SK-N-SH (cell line): ENCODE measurements at regions not wholly inside any gene's neighbourhood (a gene's known extent, or its start where the extent isn't known, plus 50 kb on each side); places are given as distances from the start of the nearest gene placed in this dataset.
A peak's percentile ranks its signal among the peaks of the same experiment; 100 is the strongest.

Source experiments
- CTCF ChIA-PET: fragments of 300-600, 350-600 bp; formaldehyde crosslinking; extraction: SDS; loops from one replicate; lab custom pipeline; 2021; lab: Yijun Ruan, JAX
- POLR2A ChIA-PET: fragments of 350-600 bp; sonication (Branson Sonifier 250); formaldehyde crosslinking; extraction: SDS; loops from one replicate; lab custom pipeline; 2020; ENCODE audit warnings: antibody characterized with exemption, inconsistent platforms; lab: Yijun Ruan, JAX
- DNase-seq: peaks from one replicate; pipeline ENCODE4 v3.0.0; 2012
- H2AFZ ChIP-seq: fragments of 200-600 bp; sonication (generic); 2 replicates; pipeline ENCODE4 v1.8.1; 2016; ENCODE audit warnings: antibody characterized with exemption, mild to moderate bottlenecking, low read depth
- H3F3A ChIP-seq: fragments of 200-600 bp; sonication (generic); replicated peaks from 2 replicates; pipeline ENCODE3; 2016; ENCODE audit warnings: antibody characterized with exemption, mild to moderate bottlenecking; ENCODE audit not compliant: insufficient read depth
- H3K27ac ChIP-seq, 2 experiments: fragments of 200-500 bp in 1 of 2; fragments of 200-600 bp in 1 of 2; sonication (Bioruptor generic) in 1 of 2; sonication (generic), shearing (Covaris generic) in 1 of 2; 2 replicates each; pipeline versions ENCODE4 v1.5.1 to v1.6.1; 2014 to 2016; ENCODE audit warnings: low read depth in 2 of 2, inconsistent platforms in 1 of 2, low read length in 1 of 2, mild to moderate bottlenecking in 1 of 2, mixed read lengths in 1 of 2
- H3K27me3 ChIP-seq: fragments of 200-600 bp; sonication (generic), shearing (Covaris generic); 2 replicates; pipeline ENCODE4 v1.6.1; 2016; ENCODE audit warnings: mixed run types; ENCODE audit not compliant: insufficient read depth
- H3K36me3 ChIP-seq, 2 experiments: fragments of 200-500 bp in 1 of 2; fragments of 200-600 bp in 1 of 2; sonication (Bioruptor generic) in 1 of 2; sonication (generic) in 1 of 2; replicated peaks in 1 of 2; 2 replicates each; pipeline versions ENCODE3 to v1.5.1; 2014 to 2016; ENCODE audit warnings: low read length in 1 of 2, mild to moderate bottlenecking in 1 of 2; ENCODE audit not compliant: insufficient read depth in 2 of 2, control insufficient read depth in 1 of 2
- H3K4me1 ChIP-seq, 2 experiments: fragments of 200-500 bp in 1 of 2; fragments of 200-600 bp in 1 of 2; sonication (Bioruptor generic) in 1 of 2; sonication (generic), shearing (Covaris generic) in 1 of 2; 2 replicates each; pipeline versions ENCODE4 v1.5.1 to v1.6.1; 2014 to 2016; ENCODE audit warnings: low read depth in 1 of 2, low read length in 1 of 2, mixed run types in 1 of 2; ENCODE audit not compliant: insufficient read depth in 2 of 2, control insufficient read depth in 1 of 2
- H3K4me2 ChIP-seq: fragments of 200-600 bp; sonication (generic), shearing (Covaris generic); 2 replicates; pipeline ENCODE4 v1.6.1; 2017; ENCODE audit warnings: mixed run types
- H3K4me3 ChIP-seq, 2 experiments: fragments of 200-500 bp in 1 of 2; fragments of 200-600 bp in 1 of 2; sonication (Bioruptor generic) in 1 of 2; sonication (generic), shearing (Covaris generic) in 1 of 2; 2 replicates each; pipeline versions ENCODE4 v1.5.1 to v1.8.1; 2014 to 2016; ENCODE audit warnings: low read depth in 2 of 2, inconsistent platforms in 1 of 2, low read length in 1 of 2, mild to moderate bottlenecking in 1 of 2, mixed read lengths in 1 of 2, moderate library complexity in 1 of 2
- H3K79me2 ChIP-seq: fragments of 200-600 bp; sonication (generic); 2 replicates; pipeline ENCODE4 v1.8.1; 2017; ENCODE audit warnings: mild to moderate bottlenecking; ENCODE audit not compliant: insufficient read depth
- H3K9ac ChIP-seq: fragments of 200-600 bp; sonication (generic); 2 replicates; pipeline ENCODE4 v1.6.1; 2017; ENCODE audit warnings: mixed run types
- H3K9me2 ChIP-seq: fragments of 200-600 bp; sonication (generic); 2 replicates; pipeline ENCODE4 v1.6.1; 2017; ENCODE audit warnings: mixed run types
- H3K9me3 ChIP-seq: fragments of 200-600 bp; sonication (generic); 2 replicates; pipeline ENCODE4 v1.6.1; 2017; ENCODE audit warnings: mixed run types, mild to moderate bottlenecking, moderate library complexity
- H4K20me1 ChIP-seq: fragments of 200-600 bp; sonication (generic); 2 replicates; pipeline ENCODE4 v1.6.1; 2017; ENCODE audit warnings: mild to moderate bottlenecking, mixed run types; ENCODE audit not compliant: insufficient read depth
- CHD2 ChIP-seq: fragments of 150-350 bp; IDR thresholded peaks from 2 replicates; pipeline ENCODE4 v1.6.1; 2018; ENCODE audit warnings: low read length; ENCODE audit not compliant: partially characterized antibody
- ELF1 ChIP-seq: IDR thresholded peaks from 2 replicates; pipeline ENCODE4 v1.4.0; 2012
- EP300 ChIP-seq, 2 experiments: IDR thresholded peaks; 2 replicates each; pipeline versions ENCODE4 v1.4.0 to v1.6.1; 2012; ENCODE audit warnings: borderline replicate concordance in 1 of 2, low read depth in 1 of 2, low read length in 1 of 2
- EZH2phosphoT487 ChIP-seq: fragments of 200-600 bp; sonication (generic); IDR thresholded peaks from 2 replicates; pipeline ENCODE4 v1.6.1; 2017; ENCODE audit warnings: low read depth, mixed run types, mild to moderate bottlenecking, antibody characterized with exemption, moderate library complexity, borderline replicate concordance
- FOSL2 ChIP-seq: IDR thresholded peaks from 2 replicates; pipeline ENCODE4 v1.4.0; 2012; ENCODE audit warnings: low read depth, mild to moderate bottlenecking, moderate library complexity, borderline replicate concordance
- FOXJ3 ChIP-seq: sonication (generic); formaldehyde crosslinking; IDR thresholded peaks from 2 replicates; pipeline ENCODE4 v1.5.1; 2020; ENCODE audit warnings: mild to moderate bottlenecking, missing genetic modification reagents
- FOXM1 ChIP-seq: IDR thresholded peaks from 2 replicates; pipeline ENCODE4 v1.4.0; 2012; ENCODE audit warnings: low read depth, mild to moderate bottlenecking
- GABPA ChIP-seq: IDR thresholded peaks from 2 replicates; pipeline ENCODE4 v1.4.0; 2012; ENCODE audit warnings: low read depth, mild to moderate bottlenecking
- GATA2 ChIP-seq: sonication (generic); formaldehyde crosslinking; IDR thresholded peaks from 2 replicates; pipeline ENCODE4 v1.5.0; 2020; ENCODE audit warnings: mild to moderate bottlenecking, missing genetic modification reagents
- IRF3 ChIP-seq: fragments of 150-350 bp; IDR thresholded peaks from 2 replicates; pipeline ENCODE4 v1.6.1; 2016; ENCODE audit warnings: mild to moderate bottlenecking, low read depth, low read length
- JUND ChIP-seq: IDR thresholded peaks from 2 replicates; pipeline ENCODE4 v1.4.0; 2012
- MXI1 ChIP-seq: IDR thresholded peaks from 2 replicates; pipeline ENCODE4 v1.6.1; 2012; ENCODE audit warnings: mild to moderate bottlenecking, low read depth, low read length, improper control_type of control experiment
- NFIC ChIP-seq: IDR thresholded peaks from 2 replicates; pipeline ENCODE4 v1.4.0; 2012; ENCODE audit warnings: borderline replicate concordance
- NRF1 ChIP-seq: IDR thresholded peaks from 2 replicates; pipeline ENCODE4 v1.6.1; 2012; ENCODE audit warnings: low read depth, mild to moderate bottlenecking, low read length
- PBX3 ChIP-seq: IDR thresholded peaks from 2 replicates; pipeline ENCODE4; 2012
- RAD21 ChIP-seq: IDR thresholded peaks from 2 replicates; pipeline ENCODE4 v1.6.1; 2012; ENCODE audit warnings: mild to moderate bottlenecking, low read length
- RCOR1 ChIP-seq: fragments of 150-350 bp; IDR thresholded peaks from 2 replicates; pipeline ENCODE4 v1.6.1; 2017; ENCODE audit warnings: antibody characterized with exemption, low read length
- SMC3 ChIP-seq: IDR thresholded peaks from 2 replicates; pipeline ENCODE4 v1.6.1; 2012; ENCODE audit warnings: low read depth, low read length, improper control_type of control experiment
- TAF1 ChIP-seq: IDR thresholded peaks from 2 replicates; pipeline ENCODE4 v1.6.1; 2012; ENCODE audit warnings: low read depth, mild to moderate bottlenecking, low read length, moderate library complexity, borderline replicate concordance
- TEAD4 ChIP-seq: IDR thresholded peaks from 2 replicates; pipeline ENCODE4 v1.4.0; 2012; ENCODE audit warnings: mild to moderate bottlenecking, borderline replicate concordance; ENCODE audit not compliant: insufficient read depth
- USF1 ChIP-seq: IDR thresholded peaks from 2 replicates; pipeline ENCODE4 v1.4.0; 2012; ENCODE audit warnings: low read depth, borderline replicate concordance
- YY1 ChIP-seq: IDR thresholded peaks from 2 replicates; pipeline ENCODE4 v1.4.0; 2012; ENCODE audit warnings: low read depth, mild to moderate bottlenecking
- ZBTB33 ChIP-seq: IDR thresholded peaks from 2 replicates; pipeline ENCODE4 v1.4.0; 2012; ENCODE audit warnings: low read depth, borderline replicate concordance
- TF ChIP-seq, protein P1 (sequence below): IDR thresholded peaks from 2 replicates; pipeline ENCODE4 v1.4.0; 2012; ENCODE audit warnings: low read depth
- TF ChIP-seq, protein P2 (sequence below): fragments of 150-350 bp; IDR thresholded peaks from 2 replicates; pipeline ENCODE4 v1.6.1; 2017; ENCODE audit warnings: antibody characterized with exemption, low read length, low read depth, borderline replicate concordance
- TF ChIP-seq, protein P3 (sequence below): fragments of 200-600 bp; sonication (generic); IDR thresholded peaks from 2 replicates; pipeline ENCODE4 v1.6.1; 2017; ENCODE audit warnings: antibody characterized with exemption, mild to moderate bottlenecking, moderate library complexity

- no peak for TF ChIP-seq RCOR1
Measured at GRCh38 chr4:126318376-126318775, 1003.6 kb downstream of the FAT4 start (continued).

GRCh38 chr4:126328914-126329313 is 1014.2 kb downstream of the FAT4 start:
- no peaks in the 10 kb centered on the region; the same call in 1 of the 2 replicates for H3K9me3 ChIP-seq
- peak; percentile 11 for DNase-seq
- POLR2A ChIA-PET: no interaction called here
- H3K9ac ChIP-seq: no peak overlapping the region
- CTCF ChIA-PET: no interaction called here
- peak overlapping the region in 1 of 2 experiments; percentile 77; a peak in 2 of 4 replicates for H3K27ac ChIP-seq
- H3K79me2 ChIP-seq: no peaks in the 10 kb centered on the region
- H3F3A ChIP-seq: no peaks in the 10 kb centered on the region
- H3K27me3 ChIP-seq: no peaks in the 10 kb centered on the region
- no peak overlapping the region for H3K4me3 ChIP-seq
- H3K9me2 ChIP-seq: no peaks in the 10 kb centered on the region; the same call in 1 of the 2 replicates
- peaks cover 4 to 10% of the 10 kb centered on the region in 2 experiments; a peak in 2 of 4 replicates for H3K4me1 ChIP-seq
- H3K36me3 ChIP-seq: no peaks in the 10 kb centered on the region
- H2AFZ ChIP-seq: no peak overlapping the region
- no peak overlapping the region for H3K4me2 ChIP-seq
- no peaks in the 10 kb centered on the region for H4K20me1 ChIP-seq
- TF ChIP-seq, protein P1, sequence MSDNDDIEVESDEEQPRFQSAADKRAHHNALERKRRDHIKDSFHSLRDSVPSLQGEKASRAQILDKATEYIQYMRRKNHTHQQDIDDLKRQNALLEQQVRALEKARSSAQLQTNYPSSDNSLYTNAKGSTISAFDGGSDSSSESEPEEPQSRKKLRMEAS: no peak
- TF ChIP-seq YY1: no peak
- TF ChIP-seq FOXM1: no peak
- no peak for TF ChIP-seq TAF1
- TF ChIP-seq FOXJ3: no peak
- TF ChIP-seq IRF3: no peak
- TF ChIP-seq JUND: no peak
- TF ChIP-seq GATA2: peak; percentile 29; the same call in 1 of the 2 replicates
- no peak for TF ChIP-seq MXI1
- no peak for TF ChIP-seq ELF1
- no peak for TF ChIP-seq SMC3
- no peak for TF ChIP-seq NFIC
- TF ChIP-seq ZBTB33: no peak
- TF ChIP-seq, protein P2, sequence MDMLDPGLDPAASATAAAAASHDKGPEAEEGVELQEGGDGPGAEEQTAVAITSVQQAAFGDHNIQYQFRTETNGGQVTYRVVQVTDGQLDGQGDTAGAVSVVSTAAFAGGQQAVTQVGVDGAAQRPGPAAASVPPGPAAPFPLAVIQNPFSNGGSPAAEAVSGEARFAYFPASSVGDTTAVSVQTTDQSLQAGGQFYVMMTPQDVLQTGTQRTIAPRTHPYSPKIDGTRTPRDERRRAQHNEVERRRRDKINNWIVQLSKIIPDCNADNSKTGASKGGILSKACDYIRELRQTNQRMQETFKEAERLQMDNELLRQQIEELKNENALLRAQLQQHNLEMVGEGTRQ: no peak
- TF ChIP-seq EZH2phosphoT487: no peak
- TF ChIP-seq CHD2: no peak
- no peak for TF ChIP-seq TEAD4
- no peak for TF ChIP-seq NRF1
- peak; percentile 24; the same call in 1 of the 2 replicates for TF ChIP-seq RCOR1
- peak in 1 of 2 experiments; percentile 90; a peak in 2 of 4 replicates for TF ChIP-seq EP300 (IDR thresholded peaks at IDR 0.05; ENCODE audit: borderline replicate concordance in 1 of 2, low read depth in 1 of 2, low read length in 1 of 2)
- TF ChIP-seq USF1: no peak
- TF ChIP-seq RAD21: no peak
- TF ChIP-seq FOSL2: no peak
- TF ChIP-seq PBX3: peak; percentile 30; the same call in 1 of the 2 replicates
- TF ChIP-seq, protein P3, sequence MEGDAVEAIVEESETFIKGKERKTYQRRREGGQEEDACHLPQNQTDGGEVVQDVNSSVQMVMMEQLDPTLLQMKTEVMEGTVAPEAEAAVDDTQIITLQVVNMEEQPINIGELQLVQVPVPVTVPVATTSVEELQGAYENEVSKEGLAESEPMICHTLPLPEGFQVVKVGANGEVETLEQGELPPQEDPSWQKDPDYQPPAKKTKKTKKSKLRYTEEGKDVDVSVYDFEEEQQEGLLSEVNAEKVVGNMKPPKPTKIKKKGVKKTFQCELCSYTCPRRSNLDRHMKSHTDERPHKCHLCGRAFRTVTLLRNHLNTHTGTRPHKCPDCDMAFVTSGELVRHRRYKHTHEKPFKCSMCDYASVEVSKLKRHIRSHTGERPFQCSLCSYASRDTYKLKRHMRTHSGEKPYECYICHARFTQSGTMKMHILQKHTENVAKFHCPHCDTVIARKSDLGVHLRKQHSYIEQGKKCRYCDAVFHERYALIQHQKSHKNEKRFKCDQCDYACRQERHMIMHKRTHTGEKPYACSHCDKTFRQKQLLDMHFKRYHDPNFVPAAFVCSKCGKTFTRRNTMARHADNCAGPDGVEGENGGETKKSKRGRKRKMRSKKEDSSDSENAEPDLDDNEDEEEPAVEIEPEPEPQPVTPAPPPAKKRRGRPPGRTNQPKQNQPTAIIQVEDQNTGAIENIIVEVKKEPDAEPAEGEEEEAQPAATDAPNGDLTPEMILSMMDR: no peak
- no peak for TF ChIP-seq GABPA
